Astrocyte of the spinal cord (primary cell): ENCODE measurements at regions not wholly inside any gene's neighbourhood (a gene's known extent, or its start where the extent isn't known, plus 50 kb on each side); places are given as distances from the start of the nearest gene placed in this dataset.
A peak's percentile ranks its signal among the peaks of the same experiment; 100 is the strongest.

Experiments used
- DNase-seq: peaks from one replicate; pipeline ENCODE4 v3.0.0; 2011; ENCODE audit warnings: low read depth, low spot score
- H3K4me3 ChIP-seq: 2 replicates; pipeline ENCODE4 v1.5.1; 2011; ENCODE audit warnings: low read depth, mild to moderate bottlenecking, low read length, moderate library complexity
- in situ Hi-C: cut with HindIII; loops from 2 replicates; pipeline ENCODE4 v1.10.0; 2017; ENCODE audit warnings: low sequenced_read_pairs
- TF ChIP-seq, protein P1 (sequence below): IDR thresholded peaks from 2 replicates; pipeline ENCODE4 v1.5.1; 2012; ENCODE audit warnings: low read depth, mild to moderate bottlenecking, low read length, inconsistent platforms

GRCh38 chr1:47521034-47521881 is 83.4 kb downstream of the FOXD2 start:
- in situ Hi-C loops = no loop called here
- TF ChIP-seq, protein P1, sequence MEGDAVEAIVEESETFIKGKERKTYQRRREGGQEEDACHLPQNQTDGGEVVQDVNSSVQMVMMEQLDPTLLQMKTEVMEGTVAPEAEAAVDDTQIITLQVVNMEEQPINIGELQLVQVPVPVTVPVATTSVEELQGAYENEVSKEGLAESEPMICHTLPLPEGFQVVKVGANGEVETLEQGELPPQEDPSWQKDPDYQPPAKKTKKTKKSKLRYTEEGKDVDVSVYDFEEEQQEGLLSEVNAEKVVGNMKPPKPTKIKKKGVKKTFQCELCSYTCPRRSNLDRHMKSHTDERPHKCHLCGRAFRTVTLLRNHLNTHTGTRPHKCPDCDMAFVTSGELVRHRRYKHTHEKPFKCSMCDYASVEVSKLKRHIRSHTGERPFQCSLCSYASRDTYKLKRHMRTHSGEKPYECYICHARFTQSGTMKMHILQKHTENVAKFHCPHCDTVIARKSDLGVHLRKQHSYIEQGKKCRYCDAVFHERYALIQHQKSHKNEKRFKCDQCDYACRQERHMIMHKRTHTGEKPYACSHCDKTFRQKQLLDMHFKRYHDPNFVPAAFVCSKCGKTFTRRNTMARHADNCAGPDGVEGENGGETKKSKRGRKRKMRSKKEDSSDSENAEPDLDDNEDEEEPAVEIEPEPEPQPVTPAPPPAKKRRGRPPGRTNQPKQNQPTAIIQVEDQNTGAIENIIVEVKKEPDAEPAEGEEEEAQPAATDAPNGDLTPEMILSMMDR = no peak
- no peak overlapping the region for H3K4me3 ChIP-seq

DNA sequence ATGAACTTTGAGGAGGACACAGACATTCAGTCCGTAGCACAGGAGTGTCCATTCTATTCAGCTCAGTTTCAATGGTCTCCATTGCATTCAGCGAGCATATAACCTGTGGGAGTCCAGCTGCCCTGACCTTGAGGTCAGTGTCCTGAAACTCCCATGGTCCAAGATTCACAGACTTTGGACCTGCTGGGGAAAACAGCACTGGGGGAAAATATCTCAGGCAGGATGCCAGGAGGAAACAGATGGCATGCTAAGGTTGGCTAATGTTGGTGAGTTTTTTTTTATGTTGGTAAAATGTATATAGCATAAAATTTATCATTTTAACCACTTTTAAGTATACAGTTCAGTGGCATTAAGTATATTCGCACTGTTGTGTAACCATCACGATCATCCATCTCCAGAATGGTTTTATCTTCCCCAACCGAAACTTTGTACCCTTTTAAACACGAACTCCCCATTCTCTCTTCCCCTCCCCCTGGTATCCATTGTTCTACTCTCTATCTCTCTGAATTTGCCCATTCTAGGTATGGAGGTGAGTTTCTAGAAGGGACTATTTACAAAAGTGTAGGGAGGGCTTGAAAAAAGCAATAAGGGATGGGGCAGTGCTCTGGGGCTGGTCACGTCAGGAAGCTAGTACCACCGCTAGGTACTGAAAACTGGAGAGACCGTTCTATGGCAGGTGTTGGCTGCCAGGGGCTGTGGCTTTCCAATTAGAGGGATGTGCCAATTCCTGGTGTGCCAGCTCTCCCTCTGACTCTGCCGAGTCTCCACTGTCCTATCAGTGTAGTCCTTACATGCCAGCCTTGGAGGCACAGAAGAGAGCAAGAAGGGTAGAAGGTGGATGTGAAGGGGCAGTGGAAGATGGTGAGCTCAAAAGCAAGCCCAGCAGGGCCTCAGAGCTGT is 85.3 kb downstream of the FOXD2 start:
- no peak for DNase-seq
- in situ Hi-C loops = no loop called here
- TF ChIP-seq, protein P1 = no peak
- H3K4me3 ChIP-seq = no peak overlapping the region

More at GRCh38 chr1:47521034-47521881, 83.4 kb downstream of the FOXD2 start:
- peak; percentile 52 for DNase-seq

- H3K4me3 ChIP-seq = no peak overlapping the region
- DNase-seq = no peak
- in situ Hi-C loops = no loop called here
- TF ChIP-seq, protein P1 = no peak
Measured at GRCh38 chr1:47523835-47524215, 86.0 kb downstream of the FOXD2 start.

GRCh38 chr1:47524272-47524671 is 86.4 kb downstream of the FOXD2 start:
- in situ Hi-C loops = no loop called here
- H3K4me3 ChIP-seq = no peak overlapping the region
- no peak for DNase-seq
- TF ChIP-seq, protein P1 = no peak

- DNase-seq = no peak
- TF ChIP-seq, protein P1 = peak; percentile 24
- no peak overlapping the region for H3K4me3 ChIP-seq
- in situ Hi-C loops = no loop called here
Measured at GRCh38 chr1:47527653-47528272, 89.9 kb downstream of the FOXD2 start.

GRCh38 chr1:47529520-47530098 is 91.8 kb downstream of the FOXD2 start:
- TF ChIP-seq, protein P1 = peak; percentile 58
- in situ Hi-C loops = no loop called here
- DNase-seq = no peak
- no peak overlapping the region for H3K4me3 ChIP-seq
